Ishikawa (cell line): ENCODE measurements at regions not wholly inside any gene's neighbourhood (a gene's known extent, or its start where the extent isn't known, plus 50 kb on each side); places are given as distances from the start of the nearest gene placed in this dataset.

Source experiments
- CEBPB ChIP-seq: IDR thresholded peaks from 2 replicates; pipeline ENCODE4 v1.6.1; 2012
- CREB1 ChIP-seq: IDR thresholded peaks from 2 replicates; pipeline ENCODE4 v1.6.1; 2012; ENCODE audit warnings: low read depth
- EGR1 ChIP-seq: IDR thresholded peaks from 2 replicates; pipeline ENCODE4 v1.6.1; 2012
- EP300 ChIP-seq: IDR thresholded peaks from 2 replicates; pipeline ENCODE4 v1.6.1; 2012; ENCODE audit warnings: borderline replicate concordance
- FOXM1 ChIP-seq: IDR thresholded peaks from 2 replicates; pipeline ENCODE4 v1.6.1; 2012; ENCODE audit warnings: low read depth, borderline replicate concordance
- NFIC ChIP-seq: IDR thresholded peaks from 2 replicates; pipeline ENCODE4 v1.6.1; 2012
- RAD21 ChIP-seq: IDR thresholded peaks from 2 replicates; pipeline ENCODE4 v1.6.1; 2012; ENCODE audit warnings: low read depth
- REST ChIP-seq: IDR thresholded peaks from 2 replicates; pipeline ENCODE4 v1.6.1; 2012; ENCODE audit warnings: low read depth, mild to moderate bottlenecking
- TAF1 ChIP-seq: IDR thresholded peaks from 2 replicates; pipeline ENCODE4 v1.6.1; 2012; ENCODE audit warnings: low read depth, mild to moderate bottlenecking
- TCF12 ChIP-seq: IDR thresholded peaks from 2 replicates; pipeline ENCODE4 v1.6.1; 2012; ENCODE audit warnings: low read depth
- TEAD4 ChIP-seq: IDR thresholded peaks from 2 replicates; pipeline ENCODE4 v1.6.1; 2012
- USF1 ChIP-seq: IDR thresholded peaks from 2 replicates; pipeline ENCODE4 v1.6.1; 2012
- YY1 ChIP-seq: IDR thresholded peaks from 2 replicates; pipeline ENCODE4 v1.6.1; 2012; ENCODE audit warnings: low read depth
- ZBTB7A ChIP-seq: IDR thresholded peaks from 2 replicates; pipeline ENCODE4 v1.6.1; 2012; ENCODE audit warnings: low read depth
- TF ChIP-seq, protein P1 (sequence below): IDR thresholded peaks from 2 replicates; pipeline ENCODE4 v1.6.1; 2012

DNA sequence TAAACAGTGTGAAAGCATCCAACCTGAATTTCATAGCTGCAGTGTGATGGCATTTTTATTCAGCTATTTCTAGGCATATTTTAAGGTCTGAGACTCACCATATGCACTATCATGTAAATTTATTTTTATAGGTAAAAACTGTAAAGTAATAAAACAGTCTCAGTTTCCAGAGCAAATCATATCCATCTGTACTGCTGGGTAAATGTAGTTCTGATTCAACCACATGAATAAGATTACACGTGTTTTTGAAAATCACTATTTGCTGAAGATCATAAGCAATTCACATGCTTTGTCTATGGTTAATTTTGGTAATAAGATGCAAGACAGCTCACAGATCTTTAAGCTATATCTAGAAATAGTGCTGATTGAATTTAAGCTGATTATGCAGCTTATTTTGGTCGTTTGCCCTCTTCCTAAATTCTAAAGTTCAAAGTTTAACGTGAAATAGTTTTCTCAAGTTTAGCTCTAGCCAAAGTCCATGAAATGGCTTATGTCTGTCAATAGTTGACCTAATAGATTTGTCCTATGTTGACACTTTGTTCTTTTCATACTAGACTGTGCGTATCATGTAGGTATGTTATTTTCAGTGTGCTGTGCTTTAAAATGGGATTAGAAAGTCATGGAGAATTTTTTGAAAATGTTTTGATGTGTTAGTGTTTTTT is 489.0 kb downstream of the USP25 start:
- TF ChIP-seq TAF1 (no peak), YY1 (no peak), TCF12 (no peak), FOXM1 (no peak), TEAD4 (no peak), EP300 (no peak), NFIC (no peak)

GRCh38 chr21:16239659-16240265 is 510.0 kb downstream of the USP25 start:
- TF ChIP-seq ZBTB7A (no peak), EP300 (no peak), CEBPB (no peak), REST (no peak), TCF12 (no peak), YY1 (no peak), RAD21 (no peak), NFIC (no peak), CREB1 (no peak), TEAD4 (no peak), USF1 (no peak)
- TF ChIP-seq, protein P1, sequence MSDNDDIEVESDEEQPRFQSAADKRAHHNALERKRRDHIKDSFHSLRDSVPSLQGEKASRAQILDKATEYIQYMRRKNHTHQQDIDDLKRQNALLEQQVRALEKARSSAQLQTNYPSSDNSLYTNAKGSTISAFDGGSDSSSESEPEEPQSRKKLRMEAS, result no peak

- TF ChIP-seq TCF12 (no peak), ZBTB7A (no peak), EGR1 (no peak)
These were observed 511.2 kb downstream of the USP25 start for GRCh38 chr21:16241016-16241415.

- TF ChIP-seq REST (no peak), EP300 (peak; percentile 94), TAF1 (no peak), TEAD4 (peak; percentile 68), FOXM1 (peak; percentile 93), CREB1 (no peak), CEBPB (peak; percentile 49; the same call in 1 of the 2 replicates), TCF12 (peak; percentile 88), USF1 (no peak), RAD21 (no peak), YY1 (no peak), ZBTB7A (no peak), EGR1 (no peak), NFIC (peak; percentile 80)
- TF ChIP-seq, protein P1, result peak; percentile 12; the same call in 1 of the 2 replicates
These were observed 511.7 kb downstream of the USP25 start for GRCh38 chr21:16241479-16241963.

DNA sequence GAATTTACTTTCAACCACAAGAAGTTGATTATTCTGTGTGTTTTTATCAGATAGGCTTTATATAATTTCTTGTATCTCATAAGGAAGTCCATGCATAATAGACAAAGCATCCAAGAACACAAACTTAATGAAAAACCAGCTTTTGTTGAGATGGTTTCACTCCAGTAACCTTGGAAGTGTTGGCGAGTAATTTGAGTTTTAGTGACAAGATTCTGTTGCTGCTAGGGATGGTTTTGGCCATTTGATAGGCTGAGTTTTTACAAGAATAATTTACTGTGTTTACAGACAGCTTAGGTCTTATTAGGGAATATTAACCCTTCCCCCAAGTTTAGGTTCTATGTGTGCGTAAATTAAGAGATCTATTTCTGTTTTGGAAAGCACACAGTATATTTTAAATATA is 513.6 kb downstream of the USP25 start:
- no peak for TF ChIP-seq NFIC
- TF ChIP-seq TAF1, result no peak
- TF ChIP-seq YY1, result no peak

- TF ChIP-seq EGR1, result no peak
- TF ChIP-seq TAF1, result no peak
- TF ChIP-seq RAD21, result no peak
- TF ChIP-seq TEAD4, result no peak
- TF ChIP-seq ZBTB7A, result no peak
- no peak for TF ChIP-seq YY1
- no peak for TF ChIP-seq CEBPB
- no peak for TF ChIP-seq CREB1
- TF ChIP-seq EP300, result no peak
- no peak for TF ChIP-seq TCF12
- no peak for TF ChIP-seq FOXM1
- no peak for TF ChIP-seq USF1
- TF ChIP-seq, protein P1, result no peak
- TF ChIP-seq REST, result no peak
- TF ChIP-seq NFIC, result no peak
These were observed 518.9 kb downstream of the USP25 start for GRCh38 chr21:16248705-16249104.
